ENCODE measurements at regions not wholly inside any gene's neighbourhood (a gene's known extent, or its start where the extent isn't known, plus 50 kb on each side); places are given as distances from the start of the nearest gene placed in this dataset.
A peak's percentile ranks its signal among the peaks of the same experiment; 100 is the strongest.

- DNase-seq (ENCODE audit: low read depth in 2 of 2), result no peak
- TF ChIP-seq, protein P1, sequence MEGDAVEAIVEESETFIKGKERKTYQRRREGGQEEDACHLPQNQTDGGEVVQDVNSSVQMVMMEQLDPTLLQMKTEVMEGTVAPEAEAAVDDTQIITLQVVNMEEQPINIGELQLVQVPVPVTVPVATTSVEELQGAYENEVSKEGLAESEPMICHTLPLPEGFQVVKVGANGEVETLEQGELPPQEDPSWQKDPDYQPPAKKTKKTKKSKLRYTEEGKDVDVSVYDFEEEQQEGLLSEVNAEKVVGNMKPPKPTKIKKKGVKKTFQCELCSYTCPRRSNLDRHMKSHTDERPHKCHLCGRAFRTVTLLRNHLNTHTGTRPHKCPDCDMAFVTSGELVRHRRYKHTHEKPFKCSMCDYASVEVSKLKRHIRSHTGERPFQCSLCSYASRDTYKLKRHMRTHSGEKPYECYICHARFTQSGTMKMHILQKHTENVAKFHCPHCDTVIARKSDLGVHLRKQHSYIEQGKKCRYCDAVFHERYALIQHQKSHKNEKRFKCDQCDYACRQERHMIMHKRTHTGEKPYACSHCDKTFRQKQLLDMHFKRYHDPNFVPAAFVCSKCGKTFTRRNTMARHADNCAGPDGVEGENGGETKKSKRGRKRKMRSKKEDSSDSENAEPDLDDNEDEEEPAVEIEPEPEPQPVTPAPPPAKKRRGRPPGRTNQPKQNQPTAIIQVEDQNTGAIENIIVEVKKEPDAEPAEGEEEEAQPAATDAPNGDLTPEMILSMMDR (IDR thresholded peaks at IDR 0.05; ENCODE audit: low read depth, low read length), result no peak
- H3K4me3 ChIP-seq (replicated peaks in 1 of 2; ENCODE audit: low read depth in 2 of 2, low read length in 2 of 2), result no peak overlapping the region
Observed at GRCh38 chr4:75235359-75235951, 278.7 kb downstream of the RCHY1 start.

DNA sequence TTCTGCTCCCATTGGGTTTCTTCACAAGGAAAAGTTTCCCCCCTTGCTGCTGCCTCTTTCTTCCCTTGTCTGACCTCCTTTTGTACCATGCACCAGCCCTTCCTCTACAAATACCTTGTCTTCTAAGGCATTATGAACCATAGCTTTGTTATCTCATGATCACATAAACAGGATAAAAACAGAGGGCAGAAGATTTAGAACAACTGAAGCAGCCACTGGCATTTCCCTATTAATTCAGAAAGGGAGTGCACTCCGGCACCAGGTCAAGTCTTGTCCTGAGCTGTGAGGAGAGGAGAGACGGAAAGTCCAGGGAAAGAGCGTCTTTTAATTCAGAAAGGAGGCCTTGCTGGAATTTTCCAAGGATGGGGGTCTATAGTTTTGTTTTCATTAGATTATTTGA, 281.7 kb downstream of the RCHY1 start:
- TF ChIP-seq, protein P1 (IDR thresholded peaks at IDR 0.05; ENCODE audit: low read depth, low read length), result no peak
- no peak overlapping the region for H3K4me3 ChIP-seq (replicated peaks in 1 of 2; ENCODE audit: low read depth in 2 of 2, low read length in 2 of 2)

DNA sequence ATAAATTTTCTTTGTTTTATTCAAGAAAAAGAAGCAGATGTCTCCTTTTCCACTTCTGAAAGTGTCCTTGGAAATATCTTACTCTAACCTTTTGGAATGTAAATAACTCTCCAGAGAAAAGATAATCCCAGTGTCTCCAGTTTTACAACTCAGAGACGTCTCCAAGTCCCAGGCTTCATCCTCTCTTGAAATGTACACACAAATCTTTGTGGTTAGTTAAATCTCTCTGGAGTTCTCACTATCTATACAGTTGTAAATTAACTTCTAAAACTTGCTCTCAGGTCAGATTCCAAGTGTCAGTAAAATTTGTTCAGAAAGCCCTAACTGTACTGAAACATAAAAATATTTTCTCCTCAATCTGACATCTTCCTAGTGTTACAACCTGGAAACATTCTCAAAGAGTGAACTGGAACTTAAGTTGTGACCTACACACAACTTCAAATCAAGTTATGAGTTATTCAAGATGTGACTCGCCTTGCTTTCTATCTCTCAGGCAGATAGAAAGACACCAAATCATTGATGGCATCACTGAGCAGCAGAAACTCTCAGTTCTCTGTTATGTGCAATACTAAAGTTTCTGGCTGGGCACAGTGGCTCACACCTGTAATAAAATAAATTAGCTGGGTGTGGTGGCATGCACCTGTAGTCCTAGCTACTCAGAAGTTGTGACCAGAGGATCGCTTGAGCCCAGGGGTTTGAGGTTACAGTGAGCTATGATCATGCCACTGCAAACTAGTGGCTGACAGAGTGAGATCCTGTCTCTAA, 284.2 kb downstream of the RCHY1 start:
- peak in 1 of 2 donors; percentile 3 for DNase-seq (ENCODE audit: low read depth in 2 of 2)
- no peak overlapping the region for H3K4me3 ChIP-seq (replicated peaks in 1 of 2; ENCODE audit: low read depth in 2 of 2, low read length in 2 of 2)
- TF ChIP-seq, protein P1 (IDR thresholded peaks at IDR 0.05; ENCODE audit: low read depth, low read length), result no peak

More for the DNA sequence above, 281.7 kb downstream of the RCHY1 start:
- no peak for DNase-seq (ENCODE audit: low read depth in 2 of 2)

DNA sequence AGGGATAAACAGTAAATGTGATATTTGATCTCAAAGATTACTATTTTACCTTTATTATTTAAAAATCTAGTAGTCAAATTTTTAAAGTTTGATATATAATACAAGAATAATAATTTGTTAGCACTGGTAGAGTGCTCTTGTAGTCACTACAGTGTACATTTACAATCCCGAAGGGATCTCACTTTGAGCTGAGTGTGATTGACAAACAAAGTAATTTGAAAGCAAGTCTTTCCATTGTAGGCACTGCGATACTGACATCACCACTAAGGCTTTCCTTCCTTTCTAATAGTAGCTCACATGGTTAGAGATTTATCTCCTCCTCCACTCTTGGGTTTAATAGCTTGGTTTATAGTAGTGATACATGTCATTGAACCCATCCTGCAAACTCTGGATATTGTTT, 280.6 kb downstream of the PARM1 start:
- TF ChIP-seq, protein P1 (IDR thresholded peaks at IDR 0.05; ENCODE audit: low read depth, low read length), result no peak
- DNase-seq (ENCODE audit: low read depth in 2 of 2), result no peak
- no peak overlapping the region for H3K4me3 ChIP-seq (replicated peaks in 1 of 2; ENCODE audit: low read depth in 2 of 2, low read length in 2 of 2)

DNA sequence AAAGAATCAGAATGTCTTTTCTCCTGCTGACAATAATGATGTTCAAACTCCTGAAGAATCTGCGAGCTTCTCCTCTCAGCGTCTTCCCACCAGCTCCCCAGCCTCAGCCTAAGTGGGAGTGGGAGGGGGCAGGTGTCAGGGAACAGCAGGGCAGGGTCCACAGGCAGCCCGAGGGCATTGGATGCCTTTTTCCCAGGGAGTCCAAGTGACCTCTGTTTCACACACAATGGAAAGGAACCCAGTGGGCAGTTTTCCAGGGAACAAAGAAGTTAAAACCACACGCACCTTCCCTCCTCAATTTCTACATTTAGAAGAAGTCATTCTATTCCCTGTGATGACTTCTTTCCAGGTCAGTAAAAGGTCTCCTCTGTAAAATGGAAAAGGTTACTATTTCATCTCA, 278.5 kb downstream of the PARM1 start:
- no peak overlapping the region for H3K4me3 ChIP-seq (replicated peaks in 1 of 2; ENCODE audit: low read depth in 2 of 2, low read length in 2 of 2)
- DNase-seq (ENCODE audit: low read depth in 2 of 2), result no peak
- TF ChIP-seq, protein P1 (IDR thresholded peaks at IDR 0.05; ENCODE audit: low read depth, low read length), result no peak

DNA sequence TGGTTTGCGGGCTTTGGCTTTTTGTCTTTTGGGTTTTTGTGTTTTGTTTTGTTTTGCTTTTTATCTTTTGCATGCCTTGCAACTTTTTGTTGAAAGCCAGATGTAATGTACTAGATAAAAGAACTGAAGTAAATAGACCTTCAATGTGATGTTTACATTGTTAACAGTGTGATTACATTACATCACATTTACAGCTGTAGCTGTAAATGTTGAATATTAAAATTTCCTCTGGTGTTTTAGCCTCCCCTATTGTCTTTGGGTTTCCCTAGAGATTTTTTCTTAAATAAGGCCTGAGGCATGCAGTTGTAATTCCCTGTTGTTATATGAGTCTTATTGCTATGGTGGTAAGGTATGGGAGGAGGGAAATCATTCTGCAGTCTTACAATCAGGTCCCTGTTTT, 275.0 kb downstream of the PARM1 start:
- no peak for DNase-seq (ENCODE audit: low read depth in 2 of 2)
- TF ChIP-seq, protein P1 (IDR thresholded peaks at IDR 0.05; ENCODE audit: low read depth, low read length), result no peak

More for the DNA sequence above, 275.0 kb downstream of the PARM1 start:
- no peak overlapping the region for H3K4me3 ChIP-seq (replicated peaks in 1 of 2; ENCODE audit: low read depth in 2 of 2, low read length in 2 of 2)
